NOMO-1 treated with DMSO at 0.1 percent for 48 hours (cell line): ENCODE measurements at regions not wholly inside any gene's neighbourhood (a gene's known extent, or its start where the extent isn't known, plus 50 kb on each side); places are given as distances from the start of the nearest gene placed in this dataset.

Experiments used
- DNase-seq: peaks from one replicate; lab custom pipeline; 2025; ENCODE audit not compliant: unreplicated experiment; lab: John Stamatoyannopoulos, UW

- no peak for DNase-seq
Observed at GRCh38 chr1:25105836-25106235, 126.5 kb downstream of the SYF2 start.

GRCh38 chr1:25104932-25105561 lies 127.3 kb downstream of the SYF2 start:
- no peak for DNase-seq

GRCh38 chr1:25103164-25103795 lies 129.0 kb downstream of the SYF2 start:
- DNase-seq: no peak

- DNase-seq: no peak
Observed at GRCh38 chr1:25100151-25100833, 132.0 kb downstream of the SYF2 start.

- peak; percentile 65 for DNase-seq
Observed at GRCh38 chr1:25099343-25099951, 132.9 kb downstream of the SYF2 start.

GRCh38 chr1:25098717-25099116 lies 133.6 kb downstream of the SYF2 start:
- no peak for DNase-seq

GRCh38 chr1:25096307-25097150 lies 135.8 kb downstream of the SYF2 start:
- no peak for DNase-seq

- DNase-seq: no peak
Observed at GRCh38 chr1:25095635-25096200, 136.6 kb downstream of the SYF2 start.

- no peak for DNase-seq
Observed at GRCh38 chr1:25094995-25095394, 137.3 kb downstream of the SYF2 start.

GRCh38 chr1:25094229-25094628 lies 138.1 kb downstream of the SYF2 start:
- DNase-seq: no peak

- no peak for DNase-seq
Observed at GRCh38 chr1:25091658-25092057, 140.6 kb downstream of the SYF2 start.

GRCh38 chr1:25090707-25091422 lies 141.4 kb downstream of the SYF2 start:
- no peak for DNase-seq

- DNase-seq: no peak
Observed at GRCh38 chr1:25089772-25090171, 142.5 kb downstream of the SYF2 start.

GRCh38 chr1:25088946-25089345 lies 143.4 kb downstream of the SYF2 start:
- DNase-seq: no peak

GRCh38 chr1:25088180-25088701 lies 144.1 kb downstream of the SYF2 start:
- no peak for DNase-seq

- DNase-seq: no peak
Observed at GRCh38 chr1:25086518-25087079, 145.7 kb downstream of the SYF2 start.

- DNase-seq: no peak
Observed at GRCh38 chr1:25084407-25084806, 147.9 kb downstream of the SYF2 start.

- DNase-seq: no peak
Observed at GRCh38 chr1:25083481-25084345, 148.6 kb downstream of the SYF2 start.

GRCh38 chr1:25082995-25083394 lies 149.3 kb downstream of the SYF2 start:
- no peak for DNase-seq
